NCI-H524 (cell line): ENCODE measurements at regions not wholly inside any gene's neighbourhood (a gene's known extent, or its start where the extent isn't known, plus 50 kb on each side); places are given as distances from the start of the nearest gene placed in this dataset.
A peak's percentile ranks its signal among the peaks of the same experiment; 100 is the strongest.
"Not testable (repeated sequence)": the region's sequence is repeated elsewhere in the genome, so short reads cannot be mapped to it uniquely, and the experiment has no call there.

Source experiments
- DNase-seq, 2 experiments: peaks; one replicate each; lab custom pipeline; 2025; lab: John Stamatoyannopoulos, UW

GRCh38 chr7:127530148-127530547 lies 55.2 kb downstream of the GCC1 start:
- no peak for DNase-seq

- DNase-seq = no peak
Measured at GRCh38 chr7:127527561-127527960, 57.8 kb downstream of the GCC1 start.

GRCh38 chr7:127525866-127526480 lies 59.4 kb downstream of the GCC1 start:
- no peak for DNase-seq

- no peak for DNase-seq
Measured at GRCh38 chr7:127516320-127516719, 69.1 kb downstream of the GCC1 start.

- DNase-seq = peak; percentile 22 to 54
Measured at GRCh38 chr7:127514499-127514898, 70.9 kb downstream of the GCC1 start.

- no peak for DNase-seq
Measured at GRCh38 chr7:127513311-127513710, 72.1 kb downstream of the GCC1 start.

- DNase-seq = no peak
Measured at GRCh38 chr7:127512663-127513062, 72.7 kb downstream of the GCC1 start.

- DNase-seq = peak in 1 of 2 experiments; percentile 39
Measured at GRCh38 chr7:127504715-127505114, 80.7 kb downstream of the GCC1 start.

GRCh38 chr7:127501817-127502216 lies 83.6 kb downstream of the GCC1 start:
- DNase-seq = no peak

GRCh38 chr7:127487381-127487780 lies 94.9 kb upstream of the ZNF800 start:
- DNase-seq = no peak

GRCh38 chr7:127486654-127487053 lies 94.1 kb upstream of the ZNF800 start:
- no peak for DNase-seq

- DNase-seq = peak in 1 of 2 experiments; percentile 15
Measured at GRCh38 chr7:127485482-127485881, 93.0 kb upstream of the ZNF800 start.

GRCh38 chr7:127484954-127485353 lies 92.4 kb upstream of the ZNF800 start:
- no peak for DNase-seq

GRCh38 chr7:127478461-127478860 lies 86.0 kb upstream of the ZNF800 start:
- no peak for DNase-seq

- DNase-seq = no peak
Measured at GRCh38 chr7:127478024-127478355, 85.5 kb upstream of the ZNF800 start.

- no peak for DNase-seq
Measured at GRCh38 chr7:127477295-127478023, 85.0 kb upstream of the ZNF800 start.

GRCh38 chr7:127476618-127477017 lies 84.1 kb upstream of the ZNF800 start:
- no peak for DNase-seq

GRCh38 chr7:127474457-127474856 lies 81.9 kb upstream of the ZNF800 start:
- no peak for DNase-seq

GRCh38 chr7:127473409-127473808 lies 80.9 kb upstream of the ZNF800 start:
- DNase-seq = peak in 1 of 2 experiments; percentile 16

GRCh38 chr7:127460077-127460476 lies 67.6 kb upstream of the ZNF800 start:
- no peak for DNase-seq

GRCh38 chr7:127451258-127451657 lies 58.8 kb upstream of the ZNF800 start:
- not testable (repeated sequence) for DNase-seq

GRCh38 chr7:127448566-127448965 lies 56.1 kb upstream of the ZNF800 start:
- no peak for DNase-seq

GRCh38 chr7:127447326-127447945 lies 54.9 kb upstream of the ZNF800 start:
- DNase-seq = peak; percentile 9 to 72
